GM21367 (cell line): ENCODE measurements at regions not wholly inside any gene's neighbourhood (a gene's known extent, or its start where the extent isn't known, plus 50 kb on each side); places are given as distances from the start of the nearest gene placed in this dataset.

Experiments used
- ATAC-seq: cut with Tn5 transposase; IDR thresholded peaks from one replicate; pipeline ENCODE4 v1.9.1; 2021; ENCODE audit not compliant: unreplicated experiment

- ATAC-seq, result no peak
Observed at GRCh38 chr20:39263076-39263475, 300.9 kb downstream of the DHX35 start.

GRCh38 chr20:39259808-39260207, 297.7 kb downstream of the DHX35 start:
- no peak for ATAC-seq

- ATAC-seq, result no peak
Observed at GRCh38 chr20:39259010-39259803, 297.1 kb downstream of the DHX35 start.

GRCh38 chr20:39258253-39258652, 296.1 kb downstream of the DHX35 start:
- ATAC-seq, result no peak

- ATAC-seq, result no peak
Observed at GRCh38 chr20:39253051-39253755, 291.1 kb downstream of the DHX35 start.

- no peak for ATAC-seq
Observed at GRCh38 chr20:39252035-39252434, 289.9 kb downstream of the DHX35 start.

GRCh38 chr20:39249798-39250197, 287.7 kb downstream of the DHX35 start:
- ATAC-seq, result no peak

- no peak for ATAC-seq
Observed at GRCh38 chr20:39248862-39249485, 286.8 kb downstream of the DHX35 start.

- no peak for ATAC-seq
Observed at GRCh38 chr20:39248171-39248861, 286.2 kb downstream of the DHX35 start.

GRCh38 chr20:39246436-39246835, 284.3 kb downstream of the DHX35 start:
- no peak for ATAC-seq

GRCh38 chr20:39245685-39246311, 283.7 kb downstream of the DHX35 start:
- no peak for ATAC-seq

GRCh38 chr20:39243962-39244361, 281.8 kb downstream of the DHX35 start:
- no peak for ATAC-seq

GRCh38 chr20:39242614-39243013, 280.5 kb downstream of the DHX35 start:
- no peak for ATAC-seq

GRCh38 chr20:39234520-39235095, 272.5 kb downstream of the DHX35 start:
- no peak for ATAC-seq

- ATAC-seq, result no peak
Observed at GRCh38 chr20:39233755-39234154, 271.6 kb downstream of the DHX35 start.

GRCh38 chr20:39227416-39227815, 265.3 kb downstream of the DHX35 start:
- ATAC-seq, result no peak

GRCh38 chr20:39225978-39226377, 263.8 kb downstream of the DHX35 start:
- no peak for ATAC-seq

GRCh38 chr20:39225536-39225935, 263.4 kb downstream of the DHX35 start:
- no peak for ATAC-seq

GRCh38 chr20:39222101-39222500, 260.0 kb downstream of the DHX35 start:
- ATAC-seq, result no peak

GRCh38 chr20:39216195-39216594, 254.1 kb downstream of the DHX35 start:
- no peak for ATAC-seq

- ATAC-seq, result no peak
Observed at GRCh38 chr20:39214828-39215227, 252.7 kb downstream of the DHX35 start.
